DMS53 treated with DMSO at 0.1 percent for 48 hours (cell line): ENCODE measurements at regions not wholly inside any gene's neighbourhood (a gene's known extent, or its start where the extent isn't known, plus 50 kb on each side); places are given as distances from the start of the nearest gene placed in this dataset.

Experiments
- DNase-seq: peaks from one replicate; lab custom pipeline; 2025; ENCODE audit not compliant: unreplicated experiment; lab: John Stamatoyannopoulos, UW

- DNase-seq = no peak
Measured at GRCh38 chr5:143761663-143762062, 50.3 kb upstream of the HMHB1 start.

DNA sequence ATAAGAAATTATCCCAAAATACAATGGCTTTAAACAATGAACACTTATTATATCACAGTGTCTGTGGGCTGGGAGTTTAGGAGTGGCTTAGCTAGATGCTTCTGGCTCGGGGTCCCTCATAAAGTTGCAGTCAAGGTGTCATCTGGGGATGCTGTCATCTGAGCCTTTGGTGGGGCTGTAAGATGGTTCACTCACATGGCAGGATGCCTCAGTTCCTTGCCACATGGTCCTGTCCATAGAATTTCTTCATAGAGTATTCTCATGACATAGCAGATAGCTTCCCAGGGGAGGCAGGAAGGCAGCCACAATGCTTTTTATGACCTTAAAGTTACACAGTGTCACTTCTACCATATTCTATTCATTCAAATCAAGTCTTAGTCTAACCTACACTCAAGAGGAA lies 51.2 kb upstream of the HMHB1 start:
- no peak for DNase-seq

DNA sequence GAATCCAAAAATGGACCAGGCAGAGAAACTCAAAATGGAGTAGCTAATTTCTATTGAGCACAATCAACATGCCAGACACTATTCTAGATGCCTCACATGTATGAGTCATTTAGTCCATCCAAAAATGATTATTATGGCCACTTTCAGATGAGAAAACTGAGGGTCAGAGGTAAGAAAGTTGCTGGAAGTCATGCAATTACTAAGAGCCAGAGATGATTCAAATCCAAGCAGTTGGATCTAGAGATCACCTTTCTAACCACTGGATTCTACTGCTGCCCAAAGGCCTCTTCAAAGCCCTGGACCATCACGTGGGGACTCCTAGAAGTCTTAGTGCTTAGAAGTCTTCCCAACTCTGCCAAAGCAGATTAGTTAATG lies 51.8 kb upstream of the HMHB1 start:
- no peak for DNase-seq

GRCh38 chr5:143759396-143760130 lies 52.4 kb upstream of the HMHB1 start:
- no peak for DNase-seq

- DNase-seq = no peak
Measured at GRCh38 chr5:143758750-143759149, 53.2 kb upstream of the HMHB1 start.

DNA sequence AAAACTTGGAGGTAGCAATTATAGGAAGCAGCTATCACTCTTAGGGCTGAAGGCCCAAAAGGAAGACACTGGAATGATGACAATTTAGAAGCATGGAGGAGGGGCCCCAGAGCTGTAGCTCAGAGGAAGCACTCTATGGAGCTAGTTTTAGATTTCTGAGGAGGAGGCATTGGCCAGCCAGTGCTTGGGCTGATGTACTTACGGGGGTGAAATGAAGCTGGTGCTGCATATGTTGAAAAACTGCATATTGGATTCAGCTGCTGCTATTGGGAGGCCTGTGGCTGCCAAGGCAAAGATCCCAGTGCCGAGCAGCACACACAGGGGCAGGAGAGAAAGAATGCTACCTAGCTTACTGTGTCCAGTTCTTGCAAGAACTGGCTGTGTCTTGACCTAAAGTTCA lies 53.9 kb upstream of the HMHB1 start:
- no peak for DNase-seq

DNA sequence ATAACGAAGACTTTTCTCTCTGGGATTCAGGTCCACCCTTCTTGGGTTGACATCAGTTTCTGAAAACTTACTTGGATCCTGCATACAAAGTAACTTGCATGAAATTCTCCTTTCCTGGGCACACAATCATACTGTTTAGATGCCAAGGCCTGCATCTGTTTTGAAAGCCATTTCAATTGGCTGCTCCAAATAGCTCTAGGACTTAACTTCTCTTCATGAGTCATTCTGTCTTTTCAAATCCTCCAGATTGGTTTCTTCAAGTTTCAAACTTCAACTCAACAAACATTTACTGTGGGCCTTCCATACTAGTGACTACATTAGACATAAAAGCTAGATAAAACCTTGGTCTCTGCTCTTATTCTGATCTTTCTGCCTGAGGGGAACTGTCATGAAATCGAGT lies 54.8 kb upstream of the HMHB1 start:
- no peak for DNase-seq

DNA sequence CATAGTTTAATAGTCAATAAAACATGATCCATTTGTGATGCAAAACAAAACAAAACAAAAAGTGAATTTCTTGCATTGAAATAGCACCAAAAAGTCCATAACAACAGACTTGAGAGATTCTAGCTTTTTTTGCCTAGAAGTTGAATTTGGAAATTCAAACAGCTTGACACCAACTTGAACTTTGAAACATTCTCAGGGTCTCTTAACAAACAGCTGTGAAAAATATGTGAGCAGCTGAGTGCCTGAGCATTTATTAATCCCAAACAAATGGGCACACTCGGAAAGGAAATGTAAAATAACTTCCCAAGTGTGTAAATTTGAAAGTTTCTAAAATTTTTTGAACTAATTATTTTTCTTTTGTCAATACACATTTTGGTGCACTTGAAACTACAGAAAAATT lies 56.0 kb upstream of the HMHB1 start:
- DNase-seq = no peak

GRCh38 chr5:143752165-143752850 lies 59.7 kb upstream of the HMHB1 start:
- no peak for DNase-seq

GRCh38 chr5:143751342-143751741 lies 60.6 kb upstream of the HMHB1 start:
- DNase-seq = no peak

DNA sequence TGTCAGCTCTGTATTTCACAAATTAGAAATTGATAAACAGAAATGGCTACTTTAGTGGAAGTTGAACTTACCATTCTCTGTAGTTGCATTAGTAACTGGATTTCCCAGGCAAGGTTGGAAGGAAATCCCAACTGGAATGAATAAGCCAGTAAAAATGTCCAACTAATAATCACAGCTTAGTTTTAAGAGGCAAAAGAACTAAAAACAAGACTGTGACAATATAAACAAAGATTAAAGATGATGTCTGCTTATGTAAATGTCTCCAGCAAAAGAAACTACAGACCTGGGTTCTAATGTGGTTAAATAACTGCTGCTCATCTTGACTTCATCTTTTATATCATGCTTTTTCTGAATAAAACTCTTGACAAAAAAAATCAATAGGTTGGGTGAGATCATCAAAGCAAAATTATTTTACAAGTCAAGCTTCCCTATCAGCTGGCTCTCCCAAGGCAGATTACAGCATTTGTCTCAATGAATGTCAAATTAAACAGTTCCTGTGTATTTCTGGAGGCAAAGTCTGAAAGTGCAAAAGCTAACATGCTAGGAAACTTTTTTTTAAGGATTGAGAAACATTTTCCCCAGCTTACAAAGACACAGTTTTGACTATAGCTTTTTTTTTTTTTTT lies 62.3 kb upstream of the HMHB1 start:
- DNase-seq = no peak

DNA sequence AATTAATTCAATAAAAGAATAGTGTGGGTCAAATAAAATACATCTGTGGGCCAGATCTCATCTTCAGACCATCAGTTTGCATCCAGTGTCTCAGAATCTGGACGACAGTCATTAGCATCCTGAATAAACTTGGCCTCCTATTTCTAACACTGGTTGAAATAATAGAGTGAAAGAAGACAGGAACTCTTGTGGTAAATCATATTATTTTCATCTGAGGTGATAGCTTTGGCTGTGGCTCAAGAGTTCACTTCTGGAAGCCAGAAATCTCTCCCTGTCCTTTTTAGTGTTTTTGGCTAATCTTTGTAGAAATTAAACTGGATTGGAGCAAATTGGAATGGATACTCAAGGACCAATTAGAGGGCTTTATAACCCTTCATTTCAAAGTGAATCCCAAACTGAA lies 63.4 kb upstream of the HMHB1 start:
- no peak for DNase-seq

DNA sequence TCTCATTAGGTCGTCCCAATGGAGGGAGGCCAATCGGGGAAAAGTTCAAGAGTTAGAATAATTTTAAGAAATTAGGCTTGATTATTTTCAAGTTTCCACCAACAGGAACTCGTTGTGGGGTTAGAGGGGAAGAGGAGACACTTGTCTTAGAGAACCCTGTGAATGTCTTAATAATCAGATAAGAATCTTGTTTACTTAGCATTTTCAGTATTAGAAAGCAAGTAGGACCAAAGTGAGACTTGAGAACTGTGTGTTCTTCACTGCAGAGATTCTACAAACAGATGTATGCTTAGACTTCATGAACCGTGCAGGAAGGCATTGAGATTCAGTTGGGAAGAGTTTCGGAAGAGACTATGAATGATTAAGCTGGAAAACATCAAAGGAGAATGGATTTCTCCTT lies 69.0 kb upstream of the HMHB1 start:
- no peak for DNase-seq

DNA sequence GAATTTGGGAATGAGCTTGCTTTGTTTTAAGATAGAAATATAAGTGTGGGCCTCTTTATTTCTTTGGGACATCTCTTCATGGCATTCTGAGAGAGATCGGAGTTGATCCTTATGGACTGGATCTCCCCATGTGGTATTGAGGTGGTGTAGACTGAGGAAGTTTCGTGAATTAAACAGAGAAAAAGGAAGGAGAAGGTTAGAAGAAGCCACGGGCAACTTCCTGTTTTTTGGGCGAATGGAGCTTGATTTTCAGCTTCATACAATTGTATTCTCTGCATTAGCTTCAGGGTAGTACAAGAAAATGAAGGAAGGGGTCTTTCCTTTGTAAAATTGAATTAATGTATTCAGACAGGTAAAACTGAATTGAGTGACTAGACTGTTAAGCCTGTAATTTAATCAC lies 70.5 kb upstream of the HMHB1 start:
- DNase-seq = no peak

DNA sequence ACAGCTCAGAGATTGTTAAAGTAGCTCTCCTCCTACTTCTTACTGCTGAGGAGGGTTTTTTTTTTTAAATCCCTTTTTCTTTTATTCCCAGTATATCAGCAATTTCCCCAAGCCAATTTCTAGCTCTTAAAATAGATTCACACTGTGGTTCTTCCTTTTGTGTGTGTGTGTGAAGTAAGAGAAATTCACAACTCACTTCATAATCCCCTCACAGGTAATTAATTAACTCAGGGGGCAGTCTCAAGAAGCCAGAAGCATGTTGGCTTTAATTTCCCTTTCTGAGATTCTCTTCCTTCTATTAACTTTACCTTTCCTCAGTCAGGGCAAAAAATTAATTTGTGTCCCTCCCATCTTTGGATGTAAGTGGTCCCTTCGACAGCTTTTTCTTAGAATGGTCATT lies 71.0 kb upstream of the HMHB1 start:
- no peak for DNase-seq

DNA sequence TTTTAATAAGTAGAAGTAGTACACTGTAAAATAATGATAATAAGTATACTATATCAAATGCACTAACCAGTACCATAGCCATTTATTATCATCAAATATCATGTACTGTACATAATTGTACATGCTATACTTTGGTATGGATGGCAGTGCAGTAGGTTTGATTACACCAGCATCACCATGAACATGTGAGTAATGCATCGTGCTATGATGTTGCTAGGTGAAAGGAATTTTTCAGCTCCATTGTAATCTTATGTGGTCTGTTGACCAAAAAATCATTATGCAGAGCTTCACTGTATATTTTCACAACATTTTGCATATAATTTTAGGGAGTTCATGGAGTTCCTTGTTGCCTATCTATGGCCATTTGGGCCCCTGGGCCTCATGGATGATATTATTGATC lies 72.2 kb upstream of the HMHB1 start:
- no peak for DNase-seq

GRCh38 chr5:143738417-143739401 lies 73.3 kb upstream of the HMHB1 start:
- peak; percentile 48 for DNase-seq

DNA sequence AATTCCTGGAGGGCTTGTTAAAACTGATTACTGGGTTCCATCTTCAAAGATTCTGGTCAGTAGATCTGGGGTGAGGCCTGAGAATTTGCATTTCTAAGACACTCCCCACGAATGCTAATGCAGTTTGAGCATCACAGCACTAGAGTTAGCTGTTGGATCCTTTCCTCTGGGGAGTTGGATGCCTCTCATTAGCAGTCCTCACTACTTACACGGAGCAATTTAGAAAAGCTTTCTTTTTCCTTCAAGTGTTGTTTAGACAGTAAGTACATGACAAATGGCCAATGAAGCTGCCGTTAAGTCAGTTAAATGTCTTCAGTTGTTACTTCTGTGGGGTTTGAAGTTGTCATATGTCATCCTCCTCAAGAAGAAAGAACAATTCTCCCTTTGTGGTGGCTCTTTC lies 74.9 kb upstream of the HMHB1 start:
- DNase-seq = no peak

GRCh38 chr5:143734456-143734780 lies 77.5 kb upstream of the HMHB1 start:
- no peak for DNase-seq

DNA sequence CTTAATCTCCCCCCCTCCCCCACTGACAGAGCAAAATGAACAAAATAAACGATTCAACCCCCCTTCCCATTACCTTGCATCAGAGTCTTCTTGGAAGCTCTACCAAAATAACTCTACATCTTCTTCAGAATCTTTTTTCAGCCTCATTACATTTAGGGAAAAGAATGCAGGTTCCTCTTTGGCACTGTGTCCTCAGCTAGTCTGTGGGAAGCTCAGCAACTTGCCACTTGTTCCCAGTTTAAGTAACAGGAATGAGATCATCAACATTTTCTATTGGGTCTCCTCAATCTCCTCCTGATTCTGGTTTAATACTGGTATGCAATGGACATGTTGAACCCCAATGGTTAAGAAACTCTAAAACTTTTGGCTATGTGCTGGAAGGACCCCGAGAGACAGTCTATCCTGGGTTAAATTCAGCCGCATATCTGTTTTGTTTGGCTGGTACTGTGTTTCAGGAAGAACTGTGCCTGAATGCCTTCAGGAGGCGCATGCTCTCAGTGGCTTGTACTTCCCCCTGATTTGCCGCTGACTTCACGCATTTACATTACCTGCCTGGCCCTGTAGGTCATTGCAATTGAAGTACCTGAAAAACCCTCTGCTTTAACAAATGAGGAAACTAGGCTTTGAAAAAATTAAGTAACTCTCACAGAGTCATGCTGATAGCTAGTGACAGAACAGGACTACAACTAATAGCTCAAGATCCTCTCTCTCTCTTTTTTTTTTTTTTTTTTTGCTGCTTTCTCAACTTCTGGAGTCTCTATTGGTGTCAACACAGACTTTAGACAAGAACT lies 78.1 kb upstream of the HMHB1 start:
- DNase-seq = no peak

DNA sequence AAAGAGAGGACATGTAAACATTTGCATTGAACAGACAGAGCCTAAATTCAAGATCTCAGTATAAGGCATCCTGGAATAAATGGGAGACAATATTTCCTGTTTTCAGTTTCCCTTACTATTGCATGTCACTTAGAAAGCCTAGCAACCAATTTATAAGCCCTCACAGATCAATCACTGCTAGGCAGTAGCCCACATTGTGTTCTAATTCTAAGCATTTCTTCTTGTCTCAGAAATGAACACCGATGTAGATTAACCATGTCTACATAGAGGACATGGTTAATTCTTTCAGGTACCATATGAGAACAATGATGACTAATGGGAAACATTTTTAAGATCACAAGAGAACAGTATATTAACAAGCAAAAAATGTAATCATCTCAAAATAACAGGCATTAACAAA lies 79.6 kb upstream of the HMHB1 start:
- no peak for DNase-seq
